H1 (cell line): ENCODE measurements at regions not wholly inside any gene's neighbourhood (a gene's known extent, or its start where the extent isn't known, plus 50 kb on each side); places are given as distances from the start of the nearest gene placed in this dataset.

ENCODE experiments used
- CHD7 ChIP-seq: fragments of 300-600 bp; sonication (generic); IDR thresholded peaks from 2 replicates; pipeline ENCODE4 v1.7.1; 2012; ENCODE audit warnings: low read length, moderate library complexity, mild to moderate bottlenecking, inconsistent platforms; ENCODE audit not compliant: insufficient replicate concordance

DNA sequence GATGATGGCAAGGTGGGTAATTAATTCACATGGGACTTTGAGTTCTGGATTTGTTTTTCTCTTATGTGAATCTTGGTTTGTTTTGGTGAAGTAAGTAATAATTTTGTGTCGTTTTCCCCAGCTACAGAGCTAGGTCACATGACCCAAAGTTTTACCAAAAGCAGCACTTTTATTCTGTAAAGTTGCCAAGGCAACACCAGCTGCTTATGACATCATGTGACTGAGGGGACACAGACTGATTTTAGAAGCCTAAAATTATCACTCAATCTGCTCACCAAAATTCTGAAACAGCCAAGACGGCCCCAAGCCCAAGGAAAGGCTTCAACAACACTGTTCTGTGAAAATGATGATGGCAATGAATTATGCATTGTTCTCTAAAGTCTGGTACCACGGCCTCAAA, 63.9 kb downstream of the MEX3B start (continued):
- TF ChIP-seq CHD7 = no peak
